ENCODE measurements at regions not wholly inside any gene's neighbourhood (a gene's known extent, or its start where the extent isn't known, plus 50 kb on each side); places are given as distances from the start of the nearest gene placed in this dataset.
"Not testable (repeated sequence)": the region's sequence is repeated elsewhere in the genome, so short reads cannot be mapped to it uniquely, and the experiment has no call there.

DNA sequence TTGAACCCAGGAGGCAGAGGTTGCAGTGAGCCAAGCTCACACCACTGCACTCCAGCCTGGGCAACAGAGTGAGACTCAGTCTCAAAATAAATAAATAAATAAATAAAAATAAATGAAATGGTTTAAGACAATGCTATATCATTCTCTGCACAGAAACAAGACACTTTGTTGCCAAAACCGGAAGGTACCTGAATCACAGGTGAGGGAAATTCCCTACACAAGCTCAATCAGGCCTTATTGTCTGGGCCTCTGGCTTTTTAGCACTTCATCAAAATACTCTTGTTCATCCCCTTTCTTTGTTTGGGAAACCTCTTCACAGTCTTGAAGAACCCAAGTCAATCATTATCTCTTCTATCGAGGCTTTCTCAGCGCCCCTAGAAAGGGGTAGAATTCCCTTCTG lies 166.1 kb upstream of the NPSR1 start:
- DNase-seq: no peak

DNA sequence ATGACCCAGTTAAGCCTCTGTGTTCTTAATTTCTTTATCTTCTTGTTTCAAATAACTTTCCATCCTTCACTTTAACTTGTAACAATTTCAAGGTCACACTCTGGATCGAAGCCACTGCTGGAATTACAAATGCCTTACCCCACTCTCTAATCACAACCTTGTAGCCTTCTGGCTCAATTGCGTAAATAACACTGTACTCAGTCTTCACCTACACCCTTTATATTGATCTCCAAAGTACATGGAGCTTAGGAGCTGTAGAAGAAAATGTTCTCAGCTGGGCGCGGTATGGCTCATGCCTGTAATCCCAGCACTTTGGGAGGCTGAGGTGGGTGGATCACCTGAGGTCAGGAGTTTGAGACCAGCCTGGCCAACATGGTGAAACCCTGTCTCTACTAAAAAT lies 164.3 kb upstream of the NPSR1 start:
- no peak for DNase-seq

DNA sequence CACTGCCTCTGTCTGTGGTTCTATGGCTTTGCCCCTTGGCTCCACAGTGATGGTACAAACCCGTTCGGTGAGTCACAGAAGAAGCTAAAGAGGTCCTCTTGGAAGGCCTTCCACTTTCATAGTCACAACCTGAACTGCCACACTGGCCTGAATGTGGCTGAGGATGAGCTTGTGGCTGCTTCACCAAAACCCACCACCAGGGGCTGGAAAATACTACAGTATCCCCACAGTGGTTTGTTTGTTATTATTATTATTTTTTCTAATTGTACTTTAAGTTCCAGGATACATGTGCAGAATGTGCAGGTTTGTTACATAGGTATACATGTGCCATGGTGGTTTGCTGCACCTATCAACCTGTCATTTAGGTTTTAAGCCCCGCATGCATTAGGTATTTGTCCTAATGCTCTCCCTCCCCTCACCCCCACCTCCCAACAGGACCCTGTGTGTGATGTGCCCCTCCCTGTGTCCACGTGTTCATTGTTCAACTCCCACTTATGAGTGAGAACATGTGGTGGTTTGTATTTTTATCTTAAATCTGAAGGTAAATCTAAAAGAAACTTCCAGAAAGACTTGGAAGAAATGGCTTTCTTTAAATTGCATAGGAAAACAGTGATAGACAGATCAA lies 160.8 kb upstream of the NPSR1 start:
- DNase-seq: no peak

DNA sequence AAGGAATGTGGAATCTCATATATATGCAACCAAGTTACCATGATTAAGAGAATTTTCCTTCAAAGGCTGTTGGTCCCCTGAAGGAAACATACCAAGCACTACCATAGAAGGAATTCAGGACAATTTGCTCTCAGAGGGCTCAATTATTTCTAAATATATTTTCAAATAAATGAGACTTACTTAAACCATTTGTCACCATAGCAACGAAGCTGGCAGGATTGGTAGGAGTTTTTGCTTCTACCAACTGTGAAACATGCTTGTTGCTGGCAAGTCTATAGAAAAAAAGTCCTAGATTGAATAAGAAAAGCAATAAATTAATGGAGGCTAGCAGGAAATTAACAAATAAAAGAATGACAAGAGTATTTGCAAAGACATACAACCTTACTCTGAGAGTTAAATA lies 156.9 kb upstream of the NPSR1 start:
- no peak for DNase-seq

DNA sequence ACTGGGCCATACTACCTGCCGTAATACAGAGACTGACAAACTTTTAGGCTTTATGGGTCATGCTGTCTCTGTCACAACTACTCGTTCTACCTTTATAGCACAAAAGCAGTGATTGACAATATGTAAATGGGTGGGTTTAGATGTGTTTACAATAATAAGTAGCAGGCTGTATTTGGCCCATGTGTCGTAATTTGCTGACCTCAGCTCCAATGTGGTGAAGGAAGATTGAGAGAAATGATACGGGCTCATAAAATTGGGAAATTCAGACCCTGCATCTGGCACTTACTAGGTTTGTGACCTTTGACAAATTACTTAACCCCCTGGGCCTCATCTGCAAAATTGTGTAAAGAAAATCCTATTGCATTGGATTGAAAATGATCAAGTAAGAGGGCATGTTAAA lies 150.8 kb upstream of the NPSR1 start:
- no peak for DNase-seq

DNA sequence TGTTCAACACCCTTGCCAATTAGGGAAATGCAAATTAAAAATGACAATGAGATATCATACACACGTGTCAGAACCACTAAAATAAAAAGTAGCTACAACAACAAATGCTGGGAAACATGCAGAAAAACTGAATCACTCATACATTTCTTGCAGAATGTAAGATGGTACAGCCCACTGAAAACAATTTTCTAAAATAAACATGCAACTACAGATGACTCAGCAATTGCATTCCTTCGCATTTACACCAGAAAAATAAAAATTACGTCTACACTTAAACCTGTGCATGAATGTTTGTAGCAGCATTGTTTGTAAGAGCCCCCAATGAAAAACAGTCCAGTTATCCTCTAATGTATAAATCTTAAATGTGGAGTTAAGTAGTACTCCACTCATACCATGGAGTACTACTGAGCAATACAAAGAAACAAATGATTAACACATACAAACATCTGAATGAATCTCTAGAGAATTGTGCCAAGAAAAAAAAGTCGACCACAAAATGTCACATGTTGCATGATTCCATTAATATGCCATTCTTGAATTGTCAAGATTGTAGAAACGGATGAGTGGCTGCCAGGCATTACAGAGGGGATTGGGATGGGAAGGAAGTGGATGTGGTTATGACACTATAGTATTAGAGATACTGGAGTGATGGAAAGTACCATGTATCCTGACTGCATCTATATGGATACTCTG lies 134.6 kb upstream of the NPSR1 start:
- no peak for DNase-seq

DNA sequence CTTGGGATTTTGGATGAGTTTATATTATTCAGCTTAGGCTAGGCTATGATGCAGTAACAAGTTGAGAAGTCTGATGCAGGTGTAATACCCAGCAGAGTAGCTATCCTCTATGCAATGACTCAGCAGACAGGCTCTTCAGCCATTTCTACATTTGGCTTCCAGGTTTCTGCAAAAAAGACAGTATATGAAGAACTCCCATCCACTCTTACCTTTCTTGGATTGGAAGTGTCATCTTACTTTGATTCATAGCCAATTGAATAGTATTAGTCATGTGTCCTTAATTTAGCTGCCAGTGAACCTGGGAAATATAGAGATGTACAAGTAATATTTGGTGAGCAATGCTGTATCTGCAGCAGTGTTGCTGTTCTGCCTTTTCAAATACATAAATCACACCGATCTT lies 127.8 kb upstream of the NPSR1 start:
- DNase-seq: no peak

DNA sequence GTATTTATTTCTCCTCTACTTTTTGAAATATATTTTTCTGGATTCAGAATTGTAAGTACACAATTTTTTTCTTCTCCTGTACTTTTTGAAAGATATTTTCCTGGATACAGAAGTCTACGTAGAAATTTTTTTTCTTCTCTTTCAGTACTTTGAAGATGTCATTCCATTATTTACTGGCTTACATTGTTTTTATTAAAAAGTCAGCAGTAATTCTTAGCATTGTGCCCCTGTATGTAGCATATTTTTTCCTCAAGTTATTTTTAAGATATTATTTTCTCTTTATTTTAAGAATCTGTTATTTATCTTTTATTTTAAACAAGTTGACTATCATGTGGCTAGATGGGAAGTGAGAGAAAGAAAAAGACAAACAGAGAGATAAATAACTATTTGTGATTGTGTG lies 119.0 kb upstream of the NPSR1 start:
- no peak for DNase-seq

DNA sequence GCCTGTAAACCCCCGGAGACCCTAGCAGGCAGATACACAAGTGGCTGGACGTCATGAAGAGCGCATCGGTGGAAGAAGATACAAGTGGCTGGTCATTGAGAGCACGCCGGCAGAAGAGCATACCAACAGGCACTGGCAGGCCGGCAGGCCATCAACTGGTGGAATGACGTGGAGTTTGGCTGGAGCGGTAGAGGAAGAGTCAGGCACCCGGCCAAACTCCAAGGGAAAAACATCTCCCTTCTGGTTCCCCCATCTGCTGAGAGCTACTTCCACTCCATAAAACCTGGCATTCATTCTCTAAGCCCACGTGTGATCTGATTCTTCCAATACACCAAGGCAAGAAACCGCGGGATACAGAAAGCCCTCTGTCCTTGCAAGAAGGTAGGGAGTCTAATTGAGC lies 113.4 kb upstream of the NPSR1 start:
- no peak for DNase-seq

DNA sequence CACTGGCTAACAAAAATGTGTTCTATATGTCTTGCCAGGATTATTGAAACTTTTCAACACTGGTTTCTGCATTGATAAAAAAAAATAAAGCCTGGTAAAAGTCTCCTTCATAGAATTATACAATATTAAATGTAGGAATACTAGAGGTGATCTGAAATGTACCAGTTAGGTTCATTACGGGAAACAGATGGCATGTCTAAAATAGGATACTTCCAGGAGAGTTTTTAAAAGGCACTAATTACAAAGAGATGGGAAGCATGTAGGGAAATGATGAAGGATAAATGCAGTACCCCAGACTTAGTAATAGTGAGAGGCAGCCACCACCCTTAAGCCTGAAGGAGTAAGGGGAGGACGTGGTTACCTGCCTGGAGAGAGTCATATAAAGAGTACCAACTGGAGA lies 107.0 kb upstream of the NPSR1 start:
- DNase-seq: no peak

DNA sequence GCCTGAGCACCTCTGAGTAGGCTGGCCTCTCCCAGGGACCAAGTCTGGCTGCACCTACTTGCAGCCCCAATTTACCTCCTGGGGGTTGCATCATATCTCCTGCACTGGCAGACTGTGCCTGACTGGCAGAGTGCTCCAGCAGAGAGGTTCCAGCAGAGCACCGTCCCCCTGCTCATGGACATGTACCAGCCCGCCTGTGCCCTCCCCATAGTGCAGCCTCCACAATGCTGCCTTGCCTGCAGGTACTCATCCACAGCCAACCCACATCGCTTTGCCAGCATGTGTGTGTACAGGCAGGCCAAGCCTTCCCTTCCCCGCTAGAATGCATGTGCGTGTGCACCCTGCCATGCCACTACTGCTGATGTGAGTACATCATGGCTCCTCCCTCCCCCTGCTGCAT lies 105.5 kb upstream of the NPSR1 start:
- DNase-seq: no peak

DNA sequence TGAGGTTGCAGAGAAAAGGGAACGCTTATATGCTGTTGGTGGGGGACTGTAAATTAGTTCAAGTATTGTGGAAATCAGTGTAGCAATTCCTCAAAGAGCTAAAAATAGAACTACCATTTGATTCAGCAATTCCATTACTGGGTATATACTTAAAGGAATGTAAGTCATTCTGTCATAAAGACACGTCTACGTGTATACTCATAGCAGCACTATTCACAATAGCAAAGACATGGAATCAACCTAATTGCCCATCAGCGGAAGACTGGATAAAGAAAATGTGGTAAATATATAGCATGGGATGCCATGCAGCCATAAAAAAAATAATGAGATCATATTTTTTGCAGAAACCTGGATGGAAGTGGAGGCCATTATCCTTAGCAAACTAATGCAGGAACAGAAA lies 100.0 kb upstream of the NPSR1 start:
- DNase-seq: no peak

DNA sequence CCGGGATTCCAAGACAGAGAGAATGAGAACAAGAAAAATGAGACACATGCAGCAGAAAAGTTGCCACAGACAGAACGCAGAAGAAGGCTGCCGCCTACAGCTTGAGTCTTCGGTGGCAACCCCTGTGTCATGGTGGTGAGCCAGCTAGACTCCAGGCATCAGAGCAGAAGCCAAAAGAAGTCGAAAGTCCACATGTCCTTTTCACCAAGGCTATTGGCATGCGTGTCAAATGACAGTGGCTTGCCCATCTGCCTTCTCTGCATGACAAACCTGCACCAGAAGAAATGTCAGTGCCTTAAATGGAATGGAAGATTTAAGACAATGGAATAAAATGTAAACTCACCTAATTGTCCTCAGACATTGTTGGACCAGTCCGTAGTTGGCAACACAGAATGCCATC lies 93.9 kb upstream of the NPSR1 start:
- DNase-seq: no peak

DNA sequence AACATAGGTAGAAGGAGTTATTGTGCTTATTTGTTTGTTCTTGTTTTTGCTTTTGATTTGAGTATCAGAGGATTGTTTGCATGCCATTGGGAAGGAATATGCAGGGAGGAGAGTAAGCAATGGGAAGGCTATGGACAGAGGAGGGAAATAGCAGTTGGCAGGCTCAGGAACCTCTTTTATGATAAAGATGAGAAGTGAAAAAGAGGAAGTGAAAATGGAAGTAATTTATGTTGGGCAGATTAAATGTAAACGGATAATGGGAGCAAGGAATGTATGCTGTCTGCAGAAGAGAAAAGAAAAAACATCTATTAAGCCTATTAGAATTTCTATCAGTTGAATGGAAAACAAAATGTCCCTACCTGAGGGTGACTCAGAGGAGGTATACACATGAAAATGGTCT lies 90.1 kb upstream of the NPSR1 start:
- no peak for DNase-seq

DNA sequence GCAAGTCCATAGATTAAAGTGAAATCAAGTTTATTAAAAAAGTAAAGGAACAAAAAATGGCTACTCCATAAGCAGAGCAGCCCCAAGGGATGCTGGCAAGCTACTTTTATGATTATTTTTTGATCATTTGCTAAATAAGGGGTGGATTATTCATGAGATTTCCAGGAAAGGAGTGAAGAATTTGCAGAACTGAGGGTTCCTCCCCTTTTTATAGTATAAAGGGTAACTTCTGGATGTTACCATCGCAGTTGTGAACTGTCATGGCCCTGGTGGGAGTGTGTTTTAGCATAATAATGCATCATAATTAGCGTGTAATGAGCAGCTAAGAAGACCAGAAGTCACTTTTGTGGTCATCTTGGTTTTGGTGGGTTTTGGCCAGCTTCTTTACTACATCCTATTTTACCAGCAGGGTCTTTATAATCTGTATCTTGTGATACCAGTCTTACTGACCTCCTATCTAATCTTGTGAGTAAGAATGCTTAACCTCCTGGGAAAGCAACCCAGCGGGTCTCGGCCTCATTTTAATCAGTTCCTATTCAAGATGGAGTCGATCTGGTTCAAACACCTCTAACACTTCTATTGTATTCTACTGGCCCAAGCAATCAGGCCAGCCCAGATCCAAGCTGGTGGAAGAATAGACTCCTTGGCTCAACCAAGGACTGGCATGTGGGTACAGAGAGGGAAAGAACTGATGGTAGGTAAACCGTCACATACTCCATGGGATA lies 87.9 kb upstream of the NPSR1 start:
- DNase-seq: no peak

DNA sequence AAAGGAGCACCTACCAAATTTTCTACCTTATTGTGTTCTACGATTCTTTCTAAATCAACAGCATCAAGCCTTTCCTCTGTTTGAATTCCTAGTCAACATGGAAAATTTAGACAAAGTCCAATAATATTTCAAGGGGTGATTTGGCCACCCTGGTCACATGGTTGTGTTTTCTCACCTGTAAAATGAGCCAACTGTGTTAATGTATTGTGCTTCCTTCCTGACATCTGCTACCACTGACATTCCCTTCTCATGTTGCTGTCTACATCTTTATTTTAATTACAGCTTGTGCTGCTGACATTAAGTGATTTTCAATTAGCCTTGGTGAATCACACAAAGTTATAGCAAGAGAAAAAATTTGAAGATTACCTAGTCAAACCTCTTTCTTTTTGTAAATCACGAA lies 83.0 kb upstream of the NPSR1 start:
- DNase-seq: no peak

DNA sequence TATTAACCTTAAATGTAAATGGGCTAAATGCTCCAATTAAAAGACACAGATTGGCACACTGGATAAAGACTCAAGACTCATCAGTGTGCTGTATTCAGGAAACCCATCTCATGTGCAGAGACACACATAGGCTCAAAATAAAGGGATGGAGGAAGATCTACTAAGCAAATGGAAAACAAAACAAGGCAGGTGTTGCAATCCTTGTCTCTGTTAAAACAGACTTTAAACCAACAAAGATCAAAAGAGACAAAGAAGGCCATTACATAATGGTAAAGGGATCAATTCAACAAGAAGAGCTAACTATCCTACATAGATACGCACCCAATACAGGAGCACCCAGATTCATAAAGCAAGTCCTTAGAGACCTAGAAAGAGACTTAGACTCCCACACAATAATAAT lies 80.1 kb upstream of the NPSR1 start:
- not testable (repeated sequence) for DNase-seq

DNA sequence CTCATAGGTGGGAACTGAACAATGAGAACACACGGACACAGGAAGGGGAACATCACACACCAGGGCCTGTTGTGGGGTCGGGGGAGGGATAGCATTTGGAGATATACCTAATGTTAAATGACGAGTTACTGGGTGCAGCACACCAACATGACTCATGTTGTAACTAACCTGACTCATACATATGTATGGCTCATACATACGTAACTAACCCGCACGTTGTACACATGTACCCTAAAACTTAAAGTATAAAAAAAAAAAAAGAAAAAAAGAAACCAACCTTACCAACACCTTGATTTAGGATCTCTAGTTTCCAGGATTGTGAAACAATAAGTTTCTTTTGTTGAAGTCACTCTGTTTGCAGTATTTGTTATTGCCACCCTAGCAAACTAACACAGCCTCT lies 76.3 kb upstream of the NPSR1 start:
- DNase-seq: not testable (repeated sequence)

DNA sequence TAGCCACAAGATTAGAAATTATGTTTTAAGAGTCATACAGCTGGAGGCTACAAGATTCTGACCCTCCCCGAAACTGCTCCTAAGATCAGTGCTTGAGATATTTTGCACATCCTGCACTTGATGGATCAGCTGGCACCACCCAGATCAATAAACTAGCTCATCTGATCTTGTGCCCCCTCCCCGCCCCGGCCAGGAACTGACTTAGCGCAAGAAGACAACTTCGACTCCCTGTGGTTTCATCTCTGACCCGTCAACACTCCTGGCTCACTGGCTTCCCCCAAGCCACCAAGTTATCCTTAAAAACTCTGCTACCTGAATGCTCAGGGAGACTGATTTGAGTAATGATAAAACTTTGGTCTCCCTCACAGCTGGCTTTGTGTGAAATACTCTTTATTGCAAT lies 73.5 kb upstream of the NPSR1 start:
- no peak for DNase-seq

DNA sequence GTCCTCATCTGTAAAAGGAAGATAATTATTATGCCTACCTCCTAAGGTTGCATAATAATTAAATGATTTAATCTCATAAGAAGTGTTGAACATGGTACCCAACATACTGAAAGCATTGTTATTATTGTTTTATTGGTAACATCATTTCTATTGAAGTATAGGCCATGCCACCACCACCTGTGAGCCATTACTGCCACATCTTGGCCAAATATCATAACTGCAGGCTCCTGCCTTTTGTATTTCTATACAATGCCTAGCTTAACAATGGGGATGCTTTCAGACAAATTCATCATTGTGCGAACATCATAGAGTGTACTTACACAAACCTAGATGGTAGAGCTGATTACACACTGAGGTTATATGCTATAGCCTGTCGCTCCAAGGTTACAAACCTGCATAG lies 61.1 kb upstream of the NPSR1 start:
- no peak for DNase-seq

DNA sequence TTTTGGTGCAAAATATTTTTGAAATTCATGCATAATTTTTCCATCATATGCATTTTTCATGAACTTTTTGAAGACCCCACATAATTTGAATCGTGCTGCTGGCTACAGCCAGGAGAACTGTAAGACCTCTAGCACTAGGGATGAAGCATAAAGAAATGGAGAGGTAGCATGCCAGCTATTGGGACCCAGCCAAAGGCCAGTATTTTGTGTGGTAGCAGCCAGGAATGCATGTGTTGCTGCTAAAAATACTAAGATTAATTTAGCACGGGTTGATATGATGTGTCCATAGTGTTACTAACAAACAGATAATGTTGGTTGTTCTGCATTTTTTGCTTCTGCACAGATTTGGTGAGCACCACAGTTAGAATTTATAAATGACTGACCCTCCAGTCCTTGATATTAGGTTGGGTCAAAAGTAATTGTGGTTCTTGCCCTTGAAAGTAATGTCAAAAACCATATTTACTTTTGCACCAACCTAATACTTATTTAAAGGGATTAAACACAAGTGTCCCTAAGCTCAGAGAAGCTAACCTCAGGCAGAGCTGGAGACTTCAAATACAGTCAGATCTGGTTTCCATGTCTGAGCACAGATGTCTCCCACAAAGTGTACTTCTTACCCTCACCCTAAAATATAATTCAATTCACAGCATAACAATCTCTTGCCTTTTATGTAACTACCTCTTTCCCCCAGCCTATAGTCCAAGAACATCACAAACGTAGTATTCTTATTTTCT lies 54.1 kb upstream of the NPSR1 start:
- no peak for DNase-seq
